Neural cell (in vitro differentiated cells): ENCODE measurements at regions not wholly inside any gene's neighbourhood (a gene's known extent, or its start where the extent isn't known, plus 50 kb on each side); places are given as distances from the start of the nearest gene placed in this dataset.

ENCODE experiments used
- H2AFZ ChIP-seq: fragments of 200-600, 300-800 bp; sonication (generic), shearing (Covaris generic); 2 replicates; pipeline ENCODE4 v1.6.0; 2014; ENCODE audit warnings: low read depth, mild to moderate bottlenecking, antibody characterized with exemption, low read length, moderate library complexity
- H3F3A ChIP-seq: fragments of 200-600 bp; shearing (Covaris generic); 2 replicates; pipeline ENCODE4 v1.6.1; 2016; ENCODE audit warnings: mild to moderate bottlenecking, moderate library complexity, mixed read lengths, antibody characterized with exemption, low read length; ENCODE audit not compliant: insufficient read depth, poor library complexity, severe bottlenecking
- H3K27ac ChIP-seq: fragments of 200-600, 300-800 bp; sonication (generic), shearing (Covaris generic); 2 replicates; pipeline ENCODE4 v1.5.1; 2014; ENCODE audit warnings: mild to moderate bottlenecking, low read length, moderate library complexity
- H3K27me3 ChIP-seq: fragments of 300-800, 200-600 bp; sonication (generic), shearing (Covaris generic); 2 replicates; pipeline ENCODE4 v1.6.0; 2014; ENCODE audit warnings: mild to moderate bottlenecking, low read depth, low read length, moderate library complexity; ENCODE audit not compliant: insufficient read depth
- H3K36me3 ChIP-seq: fragments of 300-800, 200-600 bp; sonication (generic), shearing (Covaris generic); 2 replicates; pipeline ENCODE4 v1.5.1; 2014; ENCODE audit warnings: mild to moderate bottlenecking, antibody characterized with exemption, low read length, moderate library complexity; ENCODE audit not compliant: insufficient read depth
- H3K4me2 ChIP-seq: fragments of 300-800, 200-600 bp; sonication (generic), shearing (Covaris generic); 2 replicates; pipeline ENCODE4 v1.6.0; 2014; ENCODE audit warnings: mild to moderate bottlenecking, low read length
- H3K4me3 ChIP-seq: fragments of 300-800, 200-600 bp; sonication (generic), shearing (Covaris generic); 2 replicates; pipeline ENCODE4 v1.5.1; 2014; ENCODE audit warnings: mild to moderate bottlenecking, low read length, moderate library complexity
- H3K79me2 ChIP-seq: fragments of 200-600 bp; shearing (Covaris generic); replicated peaks from 2 replicates; pipeline ENCODE4 v1.6.0; 2014; ENCODE audit warnings: mild to moderate bottlenecking, low read length, moderate library complexity; ENCODE audit not compliant: insufficient read depth
- H3K9ac ChIP-seq: fragments of 300-800, 200-600 bp; sonication (generic), shearing (Covaris generic); 2 replicates; pipeline ENCODE4 v1.6.1; 2016; ENCODE audit warnings: mild to moderate bottlenecking, low read length, mixed read lengths
- H3K9me2 ChIP-seq: fragments of 200-600 bp; shearing (Covaris generic); 2 replicates; pipeline ENCODE4 v1.6.1; 2016; ENCODE audit warnings: mild to moderate bottlenecking, low read length, mixed read lengths; ENCODE audit not compliant: insufficient read depth
- H3K9me3 ChIP-seq: fragments of 200-600, 300-800 bp; sonication (generic), shearing (Covaris generic); 2 replicates; pipeline ENCODE4 v1.6.1; 2016; ENCODE audit warnings: mild to moderate bottlenecking, mixed run types, low read length, moderate library complexity, mixed read lengths
- H4K20me1 ChIP-seq: fragments of 200-600 bp; shearing (Covaris generic); 2 replicates; pipeline ENCODE4 v1.6.1; 2016; ENCODE audit warnings: mild to moderate bottlenecking, mixed run types; ENCODE audit not compliant: insufficient read depth
- EP300 ChIP-seq: fragments of 450-650 bp; conservative IDR thresholded peaks from 2 replicates; pipeline ENCODE4 v1.6.1; 2014; ENCODE audit warnings: antibody characterized with exemption, mild to moderate bottlenecking, moderate library complexity; ENCODE audit not compliant: poor library complexity, severe bottlenecking
- EZH2 ChIP-seq: fragments of 200-600, 300-800 bp; shearing (Covaris generic), sonication (generic); IDR thresholded peaks from 2 replicates; pipeline ENCODE4 v1.6.1; 2014; ENCODE audit warnings: antibody characterized with exemption, low read length, borderline replicate concordance, mild to moderate bottlenecking; ENCODE audit not compliant: insufficient read depth, poor library complexity, severe bottlenecking
- MXI1 ChIP-seq: fragments of 450-650 bp; conservative IDR thresholded peaks from 2 replicates; pipeline ENCODE4 v1.6.1; 2014; ENCODE audit warnings: antibody characterized with exemption, mild to moderate bottlenecking; ENCODE audit not compliant: poor library complexity, severe bottlenecking
- POLR2AphosphoS5 ChIP-seq: IDR thresholded peaks from 2 replicates; pipeline ENCODE4 v1.6.1; 2012
- RAD21 ChIP-seq: fragments of 450-650 bp; conservative IDR thresholded peaks from 2 replicates; pipeline ENCODE4 v1.6.1; 2014; ENCODE audit warnings: antibody characterized with exemption, mild to moderate bottlenecking, moderate library complexity
- SMC3 ChIP-seq: fragments of 450-650 bp; conservative IDR thresholded peaks from 2 replicates; pipeline ENCODE4 v1.6.1; 2014; ENCODE audit warnings: antibody characterized with exemption, mild to moderate bottlenecking, moderate library complexity; ENCODE audit not compliant: poor library complexity
- TAF1 ChIP-seq: IDR thresholded peaks from 2 replicates; pipeline ENCODE4 v1.6.1; 2012; ENCODE audit warnings: low read depth
- TF ChIP-seq, protein P1 (sequence below): IDR thresholded peaks from 2 replicates; pipeline ENCODE4 v1.6.1; 2012; ENCODE audit warnings: borderline replicate concordance
- TF ChIP-seq, protein P2 (sequence below): fragments of 450-650 bp; IDR thresholded peaks from 2 replicates; pipeline ENCODE4 v1.5.1; 2014; ENCODE audit warnings: antibody characterized with exemption, mild to moderate bottlenecking, moderate library complexity; ENCODE audit not compliant: poor library complexity, severe bottlenecking

DNA sequence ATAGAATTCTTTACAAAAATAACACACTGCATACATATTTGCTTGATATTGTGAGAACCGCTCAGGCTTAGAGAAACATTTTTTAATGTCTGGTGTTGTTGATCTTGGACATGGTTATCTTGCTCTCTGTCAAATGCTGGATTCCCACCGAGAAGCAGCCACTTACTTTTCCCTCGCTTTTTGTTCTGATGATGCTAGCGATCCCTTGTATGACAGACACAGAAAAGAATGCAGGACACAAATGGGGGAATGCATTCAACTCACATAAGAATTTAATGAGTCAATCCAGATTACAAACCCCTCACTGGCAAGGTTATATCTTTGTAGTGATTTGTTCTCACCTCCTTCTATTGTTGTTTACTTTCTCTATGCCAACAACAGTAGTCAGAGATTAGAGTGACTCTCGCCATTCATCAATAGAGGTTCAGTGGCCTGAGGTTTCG, 76.8 kb upstream of the AKT3 start:
- Histone ChIP-seq H4K20me1 (no peaks in the 10 kb centered on the region), H3K9me3 (no peaks in the 10 kb centered on the region), H3K9me2 (no peaks in the 10 kb centered on the region), H2AFZ (peak overlapping the region; percentile 0), H3K4me3 (peak overlapping the region; percentile 20), H3K79me2 (no peaks in the 10 kb centered on the region), H3F3A (no peaks in the 10 kb centered on the region), H3K27me3 (no peaks in the 10 kb centered on the region), H3K36me3 (no peaks in the 10 kb centered on the region), H3K9ac (peak overlapping the region; percentile 46), H3K4me2 (peak overlapping the region; percentile 24), H3K27ac (peak overlapping the region; percentile 51)
- TF ChIP-seq EZH2 (no peak), EP300 (peak; percentile 54)

DNA sequence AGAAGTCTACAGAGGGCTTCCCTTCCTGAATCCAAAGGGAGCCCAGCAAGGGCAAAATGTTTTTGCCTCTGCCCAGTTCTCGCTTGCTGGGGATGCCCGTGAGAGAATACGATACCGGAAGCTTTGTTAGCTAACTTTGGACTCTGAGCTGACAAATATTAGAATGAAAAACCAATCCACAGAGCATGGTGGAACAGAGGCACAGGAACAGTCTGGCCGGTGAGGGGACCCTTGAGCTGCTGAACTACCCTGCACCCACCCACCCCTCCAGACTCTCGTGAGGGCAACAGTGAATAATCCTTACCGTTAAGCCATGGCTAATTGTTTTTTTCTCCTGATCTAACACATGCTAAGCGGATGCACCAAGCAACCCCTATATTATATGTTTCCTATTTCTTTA, 76.3 kb upstream of the AKT3 start:
- Histone ChIP-seq H3K27me3 (no peaks in the 10 kb centered on the region), H2AFZ (no peak overlapping the region), H3K36me3 (no peaks in the 10 kb centered on the region), H3K4me2 (peak overlapping the region; percentile 24), H3K9ac (peak overlapping the region; percentile 46), H3F3A (no peaks in the 10 kb centered on the region), H3K27ac (peak overlapping the region; percentile 51), H3K9me2 (no peaks in the 10 kb centered on the region), H3K9me3 (no peaks in the 10 kb centered on the region), H3K4me3 (no peak overlapping the region), H3K79me2 (no peaks in the 10 kb centered on the region), H4K20me1 (no peaks in the 10 kb centered on the region)
- TF ChIP-seq EP300 (no peak), SMC3 (no peak), RAD21 (no peak), TAF1 (no peak), POLR2AphosphoS5 (no peak), MXI1 (no peak), EZH2 (no peak)
- TF ChIP-seq, protein P1, sequence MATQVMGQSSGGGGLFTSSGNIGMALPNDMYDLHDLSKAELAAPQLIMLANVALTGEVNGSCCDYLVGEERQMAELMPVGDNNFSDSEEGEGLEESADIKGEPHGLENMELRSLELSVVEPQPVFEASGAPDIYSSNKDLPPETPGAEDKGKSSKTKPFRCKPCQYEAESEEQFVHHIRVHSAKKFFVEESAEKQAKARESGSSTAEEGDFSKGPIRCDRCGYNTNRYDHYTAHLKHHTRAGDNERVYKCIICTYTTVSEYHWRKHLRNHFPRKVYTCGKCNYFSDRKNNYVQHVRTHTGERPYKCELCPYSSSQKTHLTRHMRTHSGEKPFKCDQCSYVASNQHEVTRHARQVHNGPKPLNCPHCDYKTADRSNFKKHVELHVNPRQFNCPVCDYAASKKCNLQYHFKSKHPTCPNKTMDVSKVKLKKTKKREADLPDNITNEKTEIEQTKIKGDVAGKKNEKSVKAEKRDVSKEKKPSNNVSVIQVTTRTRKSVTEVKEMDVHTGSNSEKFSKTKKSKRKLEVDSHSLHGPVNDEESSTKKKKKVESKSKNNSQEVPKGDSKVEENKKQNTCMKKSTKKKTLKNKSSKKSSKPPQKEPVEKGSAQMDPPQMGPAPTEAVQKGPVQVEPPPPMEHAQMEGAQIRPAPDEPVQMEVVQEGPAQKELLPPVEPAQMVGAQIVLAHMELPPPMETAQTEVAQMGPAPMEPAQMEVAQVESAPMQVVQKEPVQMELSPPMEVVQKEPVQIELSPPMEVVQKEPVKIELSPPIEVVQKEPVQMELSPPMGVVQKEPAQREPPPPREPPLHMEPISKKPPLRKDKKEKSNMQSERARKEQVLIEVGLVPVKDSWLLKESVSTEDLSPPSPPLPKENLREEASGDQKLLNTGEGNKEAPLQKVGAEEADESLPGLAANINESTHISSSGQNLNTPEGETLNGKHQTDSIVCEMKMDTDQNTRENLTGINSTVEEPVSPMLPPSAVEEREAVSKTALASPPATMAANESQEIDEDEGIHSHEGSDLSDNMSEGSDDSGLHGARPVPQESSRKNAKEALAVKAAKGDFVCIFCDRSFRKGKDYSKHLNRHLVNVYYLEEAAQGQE: no peak
- TF ChIP-seq, protein P2, sequence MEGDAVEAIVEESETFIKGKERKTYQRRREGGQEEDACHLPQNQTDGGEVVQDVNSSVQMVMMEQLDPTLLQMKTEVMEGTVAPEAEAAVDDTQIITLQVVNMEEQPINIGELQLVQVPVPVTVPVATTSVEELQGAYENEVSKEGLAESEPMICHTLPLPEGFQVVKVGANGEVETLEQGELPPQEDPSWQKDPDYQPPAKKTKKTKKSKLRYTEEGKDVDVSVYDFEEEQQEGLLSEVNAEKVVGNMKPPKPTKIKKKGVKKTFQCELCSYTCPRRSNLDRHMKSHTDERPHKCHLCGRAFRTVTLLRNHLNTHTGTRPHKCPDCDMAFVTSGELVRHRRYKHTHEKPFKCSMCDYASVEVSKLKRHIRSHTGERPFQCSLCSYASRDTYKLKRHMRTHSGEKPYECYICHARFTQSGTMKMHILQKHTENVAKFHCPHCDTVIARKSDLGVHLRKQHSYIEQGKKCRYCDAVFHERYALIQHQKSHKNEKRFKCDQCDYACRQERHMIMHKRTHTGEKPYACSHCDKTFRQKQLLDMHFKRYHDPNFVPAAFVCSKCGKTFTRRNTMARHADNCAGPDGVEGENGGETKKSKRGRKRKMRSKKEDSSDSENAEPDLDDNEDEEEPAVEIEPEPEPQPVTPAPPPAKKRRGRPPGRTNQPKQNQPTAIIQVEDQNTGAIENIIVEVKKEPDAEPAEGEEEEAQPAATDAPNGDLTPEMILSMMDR: no peak
